Thyroid gland (tissue), 4 donors: ENCODE measurements at regions not wholly inside any gene's neighbourhood (a gene's known extent, or its start where the extent isn't known, plus 50 kb on each side); places are given as distances from the start of the nearest gene placed in this dataset.
A peak's percentile ranks its signal among the peaks of the same experiment; 100 is the strongest.

Source experiments
- DNase-seq, 2 donors: peaks; one replicate each; pipeline ENCODE4 v3.0.0-alpha.2; 2019
- H3K27ac ChIP-seq, 3 donors: fragments of 200-600 bp; sonication (generic); 1 replicate in 2 of 3; 2 replicates in 1 of 3; pipeline ENCODE4 v1.5.1; 2016 to 2019; ENCODE audit warnings: mild to moderate bottlenecking in 1 of 3, moderate library complexity in 1 of 3
- H3K27me3 ChIP-seq: fragments of 200-600 bp; sonication (generic); one replicate; pipeline ENCODE4 v1.5.1; 2019
- H3K36me3 ChIP-seq, 2 donors: fragments of 200-600 bp; sonication (generic); one replicate each; pipeline ENCODE4 v1.5.1; 2016 to 2019
- H3K4me1 ChIP-seq, 2 donors: fragments of 200-600 bp; sonication (generic); one replicate each; pipeline ENCODE4 v1.5.1; 2017 to 2019
- H3K4me3 ChIP-seq, 3 donors: fragments of 200-600 bp; sonication (generic); replicated peaks in 1 of 3; 1 replicate in 2 of 3; 2 replicates in 1 of 3; pipeline ENCODE4 v1.5.1; 2016; ENCODE audit warnings: mild to moderate bottlenecking in 1 of 3
- H3K9me3 ChIP-seq: fragments of 200-600 bp; sonication (generic); one replicate; pipeline ENCODE4 v1.5.1; 2017
- POLR2A ChIP-seq, 2 donors: fragments of 450-650 bp; IDR thresholded peaks; one replicate each; pipeline ENCODE4 v1.6.1; 2017; ENCODE audit warnings: antibody characterized with exemption in 2 of 2, mild to moderate bottlenecking in 2 of 2, moderate library complexity in 1 of 2
- WGBS, 2 donors: methylation state at CpG; one replicate each; pipeline ENCODE4 v1.1.5; 2017; 5-methylcytosine and 5-hydroxymethylcytosine counted together
- intact Hi-C: fragments of 100-400 bp; cut with DNase I; formaldehyde crosslinking; loops from one replicate; pipeline ENCODE4 v1.15.1; 2023
- TF ChIP-seq, protein P1 (sequence below), 6 experiments: fragments of 200-600 bp in 3 of 6; fragments of 450-650 bp in 3 of 6; sonication (generic) in 3 of 6; IDR thresholded peaks; one replicate each; pipeline ENCODE4 v1.5.1; 2016 to 2019; ENCODE audit warnings: antibody characterized with exemption in 6 of 6, mild to moderate bottlenecking in 2 of 6, inconsistent platforms in 1 of 6, moderate library complexity in 1 of 6

GRCh38 chr10:3592424-3592823, 192.6 kb downstream of the KLF6 start:
- Histone ChIP-seq H3K4me1 (no peaks in the 10 kb centered on the region), H3K9me3 (no peaks in the 10 kb centered on the region), H3K4me3 (no peak overlapping the region), H3K36me3 (no peaks in the 10 kb centered on the region), H3K27ac (no peak overlapping the region), H3K27me3 (no peaks in the 10 kb centered on the region)
- intact Hi-C loops: no loop called here
- no peak for DNase-seq
- WGBS, 2 donors: 83 to 84% methylated on average over 7 of the region's 7 CpGs
- TF ChIP-seq POLR2A (IDR thresholded peaks at IDR 0.05): no peak
- TF ChIP-seq, protein P1, sequence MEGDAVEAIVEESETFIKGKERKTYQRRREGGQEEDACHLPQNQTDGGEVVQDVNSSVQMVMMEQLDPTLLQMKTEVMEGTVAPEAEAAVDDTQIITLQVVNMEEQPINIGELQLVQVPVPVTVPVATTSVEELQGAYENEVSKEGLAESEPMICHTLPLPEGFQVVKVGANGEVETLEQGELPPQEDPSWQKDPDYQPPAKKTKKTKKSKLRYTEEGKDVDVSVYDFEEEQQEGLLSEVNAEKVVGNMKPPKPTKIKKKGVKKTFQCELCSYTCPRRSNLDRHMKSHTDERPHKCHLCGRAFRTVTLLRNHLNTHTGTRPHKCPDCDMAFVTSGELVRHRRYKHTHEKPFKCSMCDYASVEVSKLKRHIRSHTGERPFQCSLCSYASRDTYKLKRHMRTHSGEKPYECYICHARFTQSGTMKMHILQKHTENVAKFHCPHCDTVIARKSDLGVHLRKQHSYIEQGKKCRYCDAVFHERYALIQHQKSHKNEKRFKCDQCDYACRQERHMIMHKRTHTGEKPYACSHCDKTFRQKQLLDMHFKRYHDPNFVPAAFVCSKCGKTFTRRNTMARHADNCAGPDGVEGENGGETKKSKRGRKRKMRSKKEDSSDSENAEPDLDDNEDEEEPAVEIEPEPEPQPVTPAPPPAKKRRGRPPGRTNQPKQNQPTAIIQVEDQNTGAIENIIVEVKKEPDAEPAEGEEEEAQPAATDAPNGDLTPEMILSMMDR (IDR thresholded peaks at IDR 0.05): no peak

DNA sequence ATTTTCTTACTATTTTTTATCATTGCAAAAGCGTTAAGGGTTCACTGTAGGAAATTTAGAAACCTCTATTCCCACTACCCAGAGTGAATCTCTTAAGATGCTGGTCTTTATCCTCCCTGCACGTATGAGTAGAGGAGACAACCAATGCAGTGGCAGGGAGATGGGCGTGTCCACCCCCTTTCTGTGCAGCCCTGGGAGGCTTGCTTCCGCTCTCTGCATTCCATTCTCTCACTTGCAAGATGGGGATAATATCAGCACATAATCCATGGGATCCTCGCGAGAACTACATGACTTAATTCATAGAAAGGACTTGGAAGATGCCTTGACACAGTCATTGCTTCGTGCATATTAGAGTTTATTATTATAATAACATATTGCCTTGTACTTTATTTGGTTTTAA, 196.2 kb downstream of the KLF6 start:
- no peaks in the 10 kb centered on the region for H3K27me3 ChIP-seq
- intact Hi-C loops: no loop called here
- H3K4me1 ChIP-seq: peaks cover 0 to 4% of the 10 kb centered on the region in 2 donors
- DNase-seq: no peak
- no peak overlapping the region for H3K27ac ChIP-seq
- WGBS, 2 donors: 88 to 90% methylated on average over 7 of the region's 7 CpGs
- H3K4me3 ChIP-seq: no peak overlapping the region
- H3K36me3 ChIP-seq: no peaks in the 10 kb centered on the region
- TF ChIP-seq POLR2A (IDR thresholded peaks at IDR 0.05): no peak
- TF ChIP-seq, protein P1 (IDR thresholded peaks at IDR 0.05): no peak
- no peaks in the 10 kb centered on the region for H3K9me3 ChIP-seq

DNA sequence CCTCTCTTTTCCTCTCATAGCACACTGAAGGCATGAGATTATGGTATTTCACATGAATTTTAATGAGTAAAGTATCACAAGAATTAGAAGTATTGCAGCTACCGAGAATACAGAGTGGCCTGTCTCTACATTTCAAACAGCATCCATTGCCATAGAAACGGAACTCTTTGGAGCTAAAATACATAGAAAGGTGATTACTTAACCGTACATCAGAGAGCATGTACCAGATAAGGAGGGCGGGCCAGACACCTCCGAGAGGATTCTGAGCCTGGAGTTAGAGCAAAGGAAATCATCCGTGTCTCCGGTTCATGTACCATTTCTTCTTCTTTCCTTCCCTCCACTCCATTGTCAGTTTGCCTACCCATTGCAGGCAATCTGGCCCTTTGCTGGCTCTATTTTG, 196.7 kb downstream of the KLF6 start:
- Histone ChIP-seq H3K27ac (no peak overlapping the region), H3K4me3 (no peak overlapping the region), H3K27me3 (no peaks in the 10 kb centered on the region), H3K36me3 (no peaks in the 10 kb centered on the region), H3K9me3 (no peaks in the 10 kb centered on the region), H3K4me1 (peaks cover 0 to 4% of the 10 kb centered on the region in 2 donors)
- TF ChIP-seq, protein P1 (IDR thresholded peaks at IDR 0.05): no peak
- TF ChIP-seq POLR2A (IDR thresholded peaks at IDR 0.05): no peak
- intact Hi-C loops: no loop called here
- WGBS, 2 donors: 85 to 90% methylated on average over 7 of the region's 7 CpGs
- DNase-seq: no peak

GRCh38 chr10:3584926-3585784, 199.9 kb downstream of the KLF6 start:
- H3K9me3 ChIP-seq: no peaks in the 10 kb centered on the region
- H3K4me1 ChIP-seq: peaks cover 0 to 4% of the 10 kb centered on the region in 2 donors
- DNase-seq: peak; percentile 9 to 29
- no peaks in the 10 kb centered on the region for H3K27me3 ChIP-seq
- TF ChIP-seq, protein P1 (IDR thresholded peaks at IDR 0.05): no peak
- WGBS, 2 donors: 63 to 64% methylated on average over 22 of the region's 22 CpGs
- intact Hi-C loops: no loop called here
- H3K4me3 ChIP-seq: no peak overlapping the region
- no peaks in the 10 kb centered on the region for H3K36me3 ChIP-seq
- no peak overlapping the region for H3K27ac ChIP-seq

DNA sequence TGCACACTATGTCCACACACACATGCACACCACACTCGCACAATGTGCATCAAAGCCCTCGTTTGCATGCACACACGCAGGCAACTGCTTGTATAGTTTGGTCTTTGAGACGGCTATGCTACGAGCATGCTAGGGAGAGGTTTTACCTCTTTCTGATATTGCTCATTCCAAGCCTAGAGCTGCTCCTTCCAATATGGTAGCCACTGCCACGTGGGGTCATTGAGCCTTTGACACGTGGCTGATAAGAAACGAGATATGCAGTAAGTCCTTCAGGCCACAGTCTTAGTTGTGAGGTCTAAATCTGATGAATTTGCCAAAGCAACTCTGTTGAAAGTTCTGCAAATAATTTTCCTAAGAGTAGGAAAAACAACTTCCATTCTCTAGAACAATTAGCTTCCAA, 204.4 kb downstream of the KLF6 start:
- H3K27me3 ChIP-seq: no peaks in the 10 kb centered on the region
- no peak for DNase-seq
- 83% methylated on average over 8 of the region's 8 CpGs for WGBS, 2 donors
- no peak overlapping the region for H3K27ac ChIP-seq
- intact Hi-C loops: no loop called here
- H3K4me3 ChIP-seq: no peak overlapping the region
- TF ChIP-seq, protein P1 (IDR thresholded peaks at IDR 0.05): no peak
- TF ChIP-seq POLR2A (IDR thresholded peaks at IDR 0.05): no peak
- peaks cover 0 to 11% of the 10 kb centered on the region in 2 donors for H3K4me1 ChIP-seq
- H3K9me3 ChIP-seq: no peaks in the 10 kb centered on the region
- H3K36me3 ChIP-seq: no peaks in the 10 kb centered on the region
